ENCODE measurements at regions not wholly inside any gene's neighbourhood (a gene's known extent, or its start where the extent isn't known, plus 50 kb on each side); places are given as distances from the start of the nearest gene placed in this dataset.

DNA sequence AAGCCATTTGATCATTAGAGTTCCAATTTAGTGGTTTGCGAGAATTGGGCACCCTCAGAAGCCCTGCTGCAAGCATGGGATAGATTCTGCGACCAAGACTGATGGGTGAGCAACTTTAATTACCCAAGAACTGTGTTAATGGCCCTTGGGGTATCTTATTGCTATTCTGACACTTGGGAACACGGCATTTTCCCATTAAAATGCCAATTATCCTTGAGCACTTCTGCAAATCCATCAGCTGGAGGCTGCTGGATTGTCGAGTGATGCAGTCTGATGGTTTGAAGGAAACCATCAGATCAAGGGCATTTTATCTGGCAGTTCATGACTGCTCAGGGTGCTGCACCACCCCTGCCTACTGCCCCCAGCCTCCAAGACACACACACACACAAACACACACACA lies 183.6 kb upstream of the PROK2 start:
- TF ChIP-seq, protein P1, sequence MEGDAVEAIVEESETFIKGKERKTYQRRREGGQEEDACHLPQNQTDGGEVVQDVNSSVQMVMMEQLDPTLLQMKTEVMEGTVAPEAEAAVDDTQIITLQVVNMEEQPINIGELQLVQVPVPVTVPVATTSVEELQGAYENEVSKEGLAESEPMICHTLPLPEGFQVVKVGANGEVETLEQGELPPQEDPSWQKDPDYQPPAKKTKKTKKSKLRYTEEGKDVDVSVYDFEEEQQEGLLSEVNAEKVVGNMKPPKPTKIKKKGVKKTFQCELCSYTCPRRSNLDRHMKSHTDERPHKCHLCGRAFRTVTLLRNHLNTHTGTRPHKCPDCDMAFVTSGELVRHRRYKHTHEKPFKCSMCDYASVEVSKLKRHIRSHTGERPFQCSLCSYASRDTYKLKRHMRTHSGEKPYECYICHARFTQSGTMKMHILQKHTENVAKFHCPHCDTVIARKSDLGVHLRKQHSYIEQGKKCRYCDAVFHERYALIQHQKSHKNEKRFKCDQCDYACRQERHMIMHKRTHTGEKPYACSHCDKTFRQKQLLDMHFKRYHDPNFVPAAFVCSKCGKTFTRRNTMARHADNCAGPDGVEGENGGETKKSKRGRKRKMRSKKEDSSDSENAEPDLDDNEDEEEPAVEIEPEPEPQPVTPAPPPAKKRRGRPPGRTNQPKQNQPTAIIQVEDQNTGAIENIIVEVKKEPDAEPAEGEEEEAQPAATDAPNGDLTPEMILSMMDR (conservative IDR thresholded peaks at IDR 0.05; ENCODE audit: low read depth in 2 of 2) = no peak
- no peak for TF ChIP-seq EZH2 (IDR thresholded peaks at IDR 0.05; ENCODE audit: low read depth, unreplicated experiment)
